ENCODE measurements at regions not wholly inside any gene's neighbourhood (a gene's known extent, or its start where the extent isn't known, plus 50 kb on each side); places are given as distances from the start of the nearest gene placed in this dataset.

GRCh38 chr4:186979961-186980745, 256.5 kb upstream of the FAT1 start:
- Histone ChIP-seq H3K27me3 (ENCODE audit: insufficient read depth, low read length) (no peaks in the 10 kb centered on the region), H3T11ph (ENCODE audit: low read length) (no peak overlapping the region), H3K56ac (ENCODE audit: insufficient read length, low read depth, low read length) (no peak overlapping the region), H3K9me3 (ENCODE audit: control insufficient read depth, low read depth, low read length) (no peaks in the 10 kb centered on the region), H3K4me1 (ENCODE audit: insufficient read depth, low read length) (no peaks in the 10 kb centered on the region; the same call in 1 of the 2 replicates), H2AK5ac (ENCODE audit: insufficient read length, low read length) (no peak overlapping the region), H2BK5ac (ENCODE audit: insufficient read length, low read length) (no peak overlapping the region), H4K5ac (ENCODE audit: insufficient read length, low read depth, low read length) (no peak overlapping the region), H4K91ac (ENCODE audit: insufficient read length, low read depth, low read length) (no peak overlapping the region), H3K4me2 (ENCODE audit: insufficient read depth, insufficient read length, low read length) (no peak overlapping the region), H2BK120ac (ENCODE audit: low read depth, low read length, poor library complexity, severe bottlenecking) (no peak overlapping the region), H3K14ac (ENCODE audit: insufficient read depth, low read length) (no peak overlapping the region), H4K20me1 (ENCODE audit: control insufficient read depth, insufficient read depth, insufficient read length) (no peaks in the 10 kb centered on the region), H3K79me2 (ENCODE audit: insufficient read depth, low read length) (no peaks in the 10 kb centered on the region), H2BK15ac (ENCODE audit: low read depth, low read length) (no peak overlapping the region), H2BK12ac (ENCODE audit: insufficient read length, low read depth, low read length) (no peak overlapping the region), H3K79me1 (ENCODE audit: insufficient read depth, low read depth, low read length, poor library complexity, severe bottlenecking) (no peaks in the 10 kb centered on the region), H2AFZ (ENCODE audit: low read length) (no peak overlapping the region), H3K9ac (ENCODE audit: extremely low read depth, insufficient read length, low read length) (no peak overlapping the region), H3K18ac (ENCODE audit: insufficient read length, low read depth, low read length) (no peak overlapping the region), H3K4ac (ENCODE audit: low read depth, low read length) (no peak overlapping the region), H3K27ac (ENCODE audit: insufficient read length, low read depth, low read length) (no peak overlapping the region), H3K23me2 (ENCODE audit: insufficient read length, low read depth, low read length, poor library complexity, severe bottlenecking) (no peaks in the 10 kb centered on the region), H4K8ac (replicated peaks; ENCODE audit: insufficient read length, low read depth, low read length) (no peak overlapping the region), H2BK20ac (ENCODE audit: low read depth, low read length, poor library complexity, severe bottlenecking) (no peak overlapping the region), H3K23ac (ENCODE audit: insufficient read length, low read depth, low read length) (no peak overlapping the region)
- no peaks in the 10 kb centered on the region for H3K36me3 Mint-ChIP-seq (ENCODE audit: insufficient read depth in 1 of 3, low read depth in 3 of 3)
- 100% methylated on average over 3 of the region's 12 CpGs for WGBS (ENCODE audit: extremely low coverage, insufficient read length, low lambda C conversion rate)
- TF ChIP-seq CTCF (conservative IDR thresholded peaks at IDR 0.05): no peak
- peak overlapping the region in 2 of 3 experiments; percentile 4 to 15; a peak in 2 of 7 replicates for H3K27ac Mint-ChIP-seq
- H3K27me3 Mint-ChIP-seq (ENCODE audit: low read depth): no peaks in the 10 kb centered on the region
- no peaks in the 10 kb centered on the region for H3K9me3 Mint-ChIP-seq
- H3K4me3 Mint-ChIP-seq: no peak overlapping the region
- DNase-seq: no peak
- H3K4me1 Mint-ChIP-seq: peaks cover 16 to 18% of the 10 kb centered on the region in 2 experiments
